ENCODE measurements at regions not wholly inside any gene's neighbourhood (a gene's known extent, or its start where the extent isn't known, plus 50 kb on each side); places are given as distances from the start of the nearest gene placed in this dataset.

DNA sequence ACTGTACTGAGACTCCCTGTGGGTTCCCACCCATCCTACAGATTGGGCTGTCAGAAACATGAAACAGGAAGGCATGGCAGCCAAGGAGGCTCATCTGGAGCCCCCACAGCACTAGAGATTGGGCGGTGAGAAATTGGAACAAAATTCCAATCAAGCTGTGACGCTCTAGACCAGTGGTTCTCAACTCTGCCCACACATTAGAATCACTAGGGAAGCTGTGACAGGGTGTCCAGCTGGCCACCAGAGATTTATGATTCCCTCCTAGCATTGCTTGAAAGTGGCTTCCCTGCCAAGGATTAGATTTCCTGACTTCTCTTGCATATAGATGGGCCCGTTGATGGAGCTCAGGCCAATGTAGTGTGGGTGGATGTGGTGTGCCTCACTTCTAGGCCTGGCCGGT lies 187.5 kb upstream of the ZC3H12A start:
- H3K4me3 ChIP-seq = no peak overlapping the region
- H3K4me1 ChIP-seq (ENCODE audit: insufficient read depth) = no peaks in the 10 kb centered on the region
- H3K9me2 ChIP-seq (replicated peaks; ENCODE audit: insufficient read depth) = no peaks in the 10 kb centered on the region
- no peaks in the 10 kb centered on the region for H3K79me2 ChIP-seq
- H3K27ac ChIP-seq = no peak overlapping the region
- no peak overlapping the region for H2AFZ ChIP-seq
- no peaks in the 10 kb centered on the region for H3K36me3 ChIP-seq (replicated peaks; ENCODE audit: insufficient read depth, low read depth)
- DNase-seq (ENCODE audit: low spot score) = no peak
- H4K20me1 ChIP-seq (ENCODE audit: insufficient read depth, poor library complexity, severe bottlenecking) = no peaks in the 10 kb centered on the region
- WGBS (ENCODE audit: low lambda C conversion rate, missing lambda C conversion rate) = 87% methylated on average over 4 of the region's 4 CpGs
- H3K9me3 ChIP-seq (ENCODE audit: low read depth) = no peaks in the 10 kb centered on the region
- no peak for TF ChIP-seq CTCF (IDR thresholded peaks at IDR 0.05; ENCODE audit: poor library complexity)
- TF ChIP-seq EZH2 (IDR thresholded peaks at IDR 0.05; ENCODE audit: borderline replicate concordance) = no peak
- TF ChIP-seq EZH2phosphoT487 (IDR thresholded peaks at IDR 0.05; ENCODE audit: low read depth, severe bottlenecking, unreplicated experiment) = no peak
- H3K27me3 ChIP-seq = peaks cover 9% of the 10 kb centered on the region
- H3K4me2 ChIP-seq = no peak overlapping the region

GRCh38 chr1:37288900-37289299 lies 185.5 kb upstream of the ZC3H12A start:
- DNase-seq (ENCODE audit: low spot score) = no peak
- Histone ChIP-seq H3K4me2 (no peak overlapping the region), H3K27me3 (peaks cover 11% of the 10 kb centered on the region), H3K79me2 (no peaks in the 10 kb centered on the region), H3K36me3 (replicated peaks; ENCODE audit: insufficient read depth, low read depth) (no peaks in the 10 kb centered on the region), H3K9me2 (replicated peaks; ENCODE audit: insufficient read depth) (no peaks in the 10 kb centered on the region), H3K27ac (no peak overlapping the region), H2AFZ (no peak overlapping the region), H3K4me1 (ENCODE audit: insufficient read depth) (no peaks in the 10 kb centered on the region), H3K9me3 (ENCODE audit: low read depth) (no peaks in the 10 kb centered on the region), H3K4me3 (no peak overlapping the region), H4K20me1 (ENCODE audit: insufficient read depth, poor library complexity, severe bottlenecking) (no peaks in the 10 kb centered on the region)
- WGBS (ENCODE audit: low lambda C conversion rate, missing lambda C conversion rate) = 99% methylated on average over 3 of the region's 3 CpGs
- TF ChIP-seq CTCF (IDR thresholded peaks at IDR 0.05; ENCODE audit: poor library complexity) = no peak

GRCh38 chr1:37290718-37291117 lies 183.7 kb upstream of the ZC3H12A start:
- Histone ChIP-seq H4K20me1 (ENCODE audit: insufficient read depth, poor library complexity, severe bottlenecking) (no peaks in the 10 kb centered on the region), H3K27me3 (peaks cover 16% of the 10 kb centered on the region), H2AFZ (no peak overlapping the region), H3K27ac (no peak overlapping the region), H3K36me3 (replicated peaks; ENCODE audit: insufficient read depth, low read depth) (no peaks in the 10 kb centered on the region), H3K79me2 (no peaks in the 10 kb centered on the region), H3K9me3 (ENCODE audit: low read depth) (no peaks in the 10 kb centered on the region), H3K4me3 (no peak overlapping the region), H3K4me2 (no peak overlapping the region), H3K4me1 (ENCODE audit: insufficient read depth) (no peaks in the 10 kb centered on the region), H3K9me2 (replicated peaks; ENCODE audit: insufficient read depth) (no peaks in the 10 kb centered on the region)
- DNase-seq (ENCODE audit: low spot score) = no peak
- 41% methylated on average over 4 of the region's 4 CpGs for WGBS (ENCODE audit: low lambda C conversion rate, missing lambda C conversion rate)
- TF ChIP-seq EZH2phosphoT487 (IDR thresholded peaks at IDR 0.05; ENCODE audit: low read depth, severe bottlenecking, unreplicated experiment) (no peak), CTCF (IDR thresholded peaks at IDR 0.05; ENCODE audit: poor library complexity) (no peak), EZH2 (IDR thresholded peaks at IDR 0.05; ENCODE audit: borderline replicate concordance) (no peak)

- no peak overlapping the region for H3K4me3 ChIP-seq
- H3K9me3 ChIP-seq (ENCODE audit: low read depth) = no peaks in the 10 kb centered on the region
- no peaks in the 10 kb centered on the region for H3K36me3 ChIP-seq (replicated peaks; ENCODE audit: insufficient read depth, low read depth)
- TF ChIP-seq CTCF (IDR thresholded peaks at IDR 0.05; ENCODE audit: poor library complexity) = no peak
- no peaks in the 10 kb centered on the region for H3K4me1 ChIP-seq (ENCODE audit: insufficient read depth)
- H2AFZ ChIP-seq = no peak overlapping the region
- peaks cover 31% of the 10 kb centered on the region for H3K27me3 ChIP-seq
- H3K79me2 ChIP-seq = no peaks in the 10 kb centered on the region
- H3K27ac ChIP-seq = no peak overlapping the region
- 87% methylated on average over 9 of the region's 9 CpGs for WGBS (ENCODE audit: low lambda C conversion rate, missing lambda C conversion rate)
- H3K9me2 ChIP-seq (replicated peaks; ENCODE audit: insufficient read depth) = no peaks in the 10 kb centered on the region
- no peaks in the 10 kb centered on the region for H4K20me1 ChIP-seq (ENCODE audit: insufficient read depth, poor library complexity, severe bottlenecking)
- no peak overlapping the region for H3K4me2 ChIP-seq
- no peak for DNase-seq (ENCODE audit: low spot score)
Measured at GRCh38 chr1:37292789-37293188, 181.6 kb upstream of the ZC3H12A start.

All from hepatocyte (in vitro differentiated cells).